GM18868 (cell line): ENCODE measurements at regions not wholly inside any gene's neighbourhood (a gene's known extent, or its start where the extent isn't known, plus 50 kb on each side); places are given as distances from the start of the nearest gene placed in this dataset.

ENCODE experiments used
- ATAC-seq: cut with Tn5 transposase; IDR thresholded peaks from one replicate; pipeline ENCODE4 v1.9.1; 2021; ENCODE audit warnings: mild to moderate bottlenecking, moderate library complexity; ENCODE audit not compliant: unreplicated experiment

DNA sequence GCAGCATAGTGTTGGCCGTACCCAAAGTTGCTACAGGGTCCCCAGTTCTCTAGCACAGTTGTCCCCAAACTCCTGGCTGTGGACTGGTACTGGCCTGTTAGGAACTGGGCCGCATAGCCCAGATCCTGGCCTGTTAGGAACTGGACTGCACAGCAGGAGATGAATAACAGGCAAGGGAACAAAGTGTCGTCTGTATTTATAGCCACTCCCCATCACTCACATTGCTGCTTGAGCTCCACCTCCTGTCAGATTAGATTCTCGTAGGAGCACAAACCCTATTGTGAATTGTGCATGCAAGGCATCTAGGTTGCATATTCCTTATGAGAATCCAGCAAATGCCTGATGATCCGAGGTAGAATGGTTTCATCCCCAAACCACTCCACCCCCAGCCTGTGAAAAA, 604.0 kb upstream of the LMCD1 start:
- ATAC-seq: no peak

DNA sequence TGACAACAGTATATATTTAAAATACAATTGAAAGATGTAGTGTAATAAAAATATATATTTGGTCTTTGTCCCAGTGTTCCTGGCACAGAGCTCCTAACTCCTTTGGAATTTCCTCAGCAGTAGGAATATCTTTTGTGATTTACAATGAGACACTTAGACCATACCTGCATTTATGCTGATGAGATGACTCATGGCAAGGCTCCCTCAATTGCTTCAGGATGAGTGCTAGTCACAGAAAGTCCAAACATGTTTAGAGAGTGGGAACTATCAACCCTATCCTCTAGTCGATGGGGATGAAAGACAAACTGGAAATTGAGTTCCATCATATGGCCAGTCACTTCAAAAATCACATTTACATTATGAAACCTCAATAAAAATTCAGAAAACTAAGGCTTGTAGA, 588.3 kb upstream of the LMCD1 start:
- no peak for ATAC-seq

DNA sequence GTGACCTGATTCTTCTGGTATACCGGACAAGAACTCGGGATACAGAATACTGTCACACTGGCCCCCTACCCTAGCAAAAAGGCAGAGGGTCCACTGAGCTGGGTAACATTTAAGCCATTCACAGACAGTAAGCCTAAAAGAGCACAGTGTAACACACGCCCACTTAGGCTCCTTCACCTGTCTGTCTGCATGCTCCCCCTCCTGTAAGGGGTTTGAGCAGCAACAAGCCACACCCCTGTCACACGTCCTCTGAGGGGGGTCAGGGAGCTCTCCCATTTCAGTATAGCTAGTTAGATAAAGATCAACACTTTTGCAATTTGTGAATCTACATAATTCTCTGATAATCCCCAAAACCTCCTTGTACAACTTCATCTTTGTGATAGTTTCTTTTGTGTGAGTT, 586.3 kb upstream of the LMCD1 start:
- ATAC-seq: no peak

DNA sequence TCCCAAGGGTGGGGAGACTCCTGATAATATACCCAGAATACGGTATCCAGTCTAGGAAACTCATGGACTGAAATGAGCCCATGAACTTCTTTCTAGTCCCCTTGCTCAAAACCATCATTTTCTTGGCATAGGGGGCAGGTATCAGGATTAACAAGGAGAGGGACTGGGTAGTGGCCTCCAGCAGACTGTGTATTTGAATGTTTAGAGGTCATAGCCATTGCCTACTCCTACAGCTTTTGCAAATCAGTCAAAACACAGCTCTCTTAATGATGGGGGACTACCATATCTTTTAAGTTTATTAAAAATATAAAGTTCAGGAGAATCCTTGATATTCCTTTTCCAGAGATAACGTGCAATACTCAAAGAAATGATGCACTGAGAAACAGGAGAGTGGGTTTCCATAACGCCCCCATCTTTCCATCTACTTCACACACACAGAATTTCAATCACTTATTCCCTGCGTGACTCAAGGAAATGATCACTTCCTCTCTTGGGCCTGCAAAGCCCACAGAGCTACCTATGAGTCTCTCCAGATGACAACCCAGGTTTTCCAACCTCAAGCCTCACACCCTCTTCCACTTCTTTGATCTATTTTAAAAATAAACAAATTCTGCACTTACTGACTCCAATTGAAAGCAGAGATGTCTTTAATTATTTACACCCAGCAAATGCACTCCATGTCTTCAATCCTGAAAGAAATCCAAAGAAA, 584.0 kb upstream of the LMCD1 start:
- ATAC-seq: no peak

DNA sequence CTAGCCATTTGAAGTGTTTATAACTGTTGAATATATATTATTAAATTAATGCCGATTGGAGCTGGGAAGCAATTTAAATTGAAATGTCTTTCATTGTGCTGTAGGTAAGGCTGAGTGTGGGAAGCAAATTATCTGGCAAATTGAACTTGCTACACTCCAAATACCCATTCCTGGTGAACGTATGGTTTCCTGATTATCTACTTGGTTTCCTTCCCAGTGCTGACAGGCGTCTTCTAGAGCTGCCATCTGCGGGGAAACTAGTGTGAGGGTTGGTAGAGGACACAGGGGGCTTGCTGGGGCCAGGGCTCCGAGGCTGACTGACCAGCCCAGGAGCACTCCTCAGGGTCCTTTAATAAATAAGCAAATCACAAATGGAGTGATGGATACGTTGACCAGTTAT, 581.4 kb upstream of the LMCD1 start:
- ATAC-seq: no peak

DNA sequence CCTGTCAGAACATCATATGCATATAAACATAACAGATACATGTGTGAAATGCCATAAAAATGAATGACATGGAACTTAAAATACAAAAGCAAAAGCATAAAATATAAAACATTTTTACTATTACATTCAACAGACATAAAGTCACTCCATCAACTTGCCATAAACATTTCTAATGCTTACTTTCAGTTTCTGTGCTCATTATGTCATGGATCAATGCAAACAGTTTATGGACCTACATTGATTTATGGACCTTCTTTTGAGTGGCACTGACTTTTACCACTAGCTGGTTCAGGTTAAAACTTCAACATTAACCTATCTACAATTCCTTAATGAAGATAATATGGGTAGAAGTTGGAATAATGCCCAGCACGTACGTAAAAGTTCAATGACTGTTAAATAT, 577.4 kb upstream of the LMCD1 start:
- no peak for ATAC-seq

DNA sequence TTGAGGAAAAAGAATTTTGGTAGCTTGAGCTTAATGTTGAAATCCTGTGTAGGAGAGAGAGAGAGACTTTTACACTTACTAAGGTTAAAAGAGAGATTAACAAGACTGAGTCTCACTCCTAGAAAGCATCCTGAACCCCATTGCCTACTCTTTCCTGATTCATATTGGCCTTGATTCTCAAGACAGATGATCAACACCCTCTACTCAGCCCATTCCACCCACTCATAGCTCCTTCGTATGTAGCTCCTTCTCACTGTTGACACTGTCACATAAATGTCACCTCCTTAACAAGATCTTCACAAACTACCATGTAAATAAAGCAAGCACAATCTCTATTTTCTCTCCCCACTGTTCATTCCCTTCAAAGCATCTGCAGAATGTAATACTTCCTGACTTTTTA, 574.6 kb upstream of the LMCD1 start:
- no peak for ATAC-seq

DNA sequence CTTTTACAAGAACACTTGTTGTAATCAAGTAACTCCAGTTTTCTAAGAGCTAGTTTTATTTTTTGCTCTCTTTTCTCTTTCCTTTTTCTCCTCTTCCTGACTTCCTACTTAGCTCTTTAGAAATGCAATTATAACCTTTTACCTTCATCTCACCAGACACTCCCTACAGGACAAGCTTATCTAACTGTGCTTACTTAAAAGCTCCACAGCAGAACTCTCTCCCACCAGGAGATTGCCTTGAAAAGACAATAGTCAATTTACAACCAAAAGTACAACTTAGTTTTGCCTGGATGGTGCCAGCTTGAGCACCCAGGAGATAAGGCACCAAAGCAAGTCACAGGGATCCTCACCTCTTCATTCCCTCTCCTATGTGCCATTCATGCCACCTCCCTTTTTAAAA, 573.8 kb upstream of the LMCD1 start:
- ATAC-seq: no peak

DNA sequence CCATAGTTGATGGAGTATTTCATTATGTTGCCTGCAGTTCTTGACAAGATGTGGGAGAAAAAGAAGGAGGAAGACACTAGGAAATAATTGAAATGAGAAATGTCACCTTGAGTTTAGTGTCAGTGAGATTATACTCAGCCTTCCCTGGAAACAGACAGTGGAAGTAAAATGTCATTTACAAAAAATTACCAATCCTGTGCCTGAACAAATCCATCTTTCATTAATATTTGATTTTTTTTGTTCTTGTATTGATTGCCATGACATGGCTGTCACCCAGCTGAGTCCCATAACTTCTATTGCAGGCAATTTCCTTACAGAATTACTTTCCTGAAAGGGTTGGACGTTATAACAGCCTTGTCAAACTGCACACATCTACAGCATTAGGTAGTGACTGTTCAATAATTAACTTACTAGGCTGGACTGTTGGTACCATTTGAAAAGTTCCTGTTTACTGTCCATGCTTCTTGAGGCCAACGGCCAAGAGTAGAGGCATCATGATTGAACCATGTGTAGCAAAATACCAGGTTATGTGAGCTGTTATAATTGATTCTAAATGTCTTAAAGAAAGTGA, 572.2 kb upstream of the LMCD1 start:
- ATAC-seq: no peak

DNA sequence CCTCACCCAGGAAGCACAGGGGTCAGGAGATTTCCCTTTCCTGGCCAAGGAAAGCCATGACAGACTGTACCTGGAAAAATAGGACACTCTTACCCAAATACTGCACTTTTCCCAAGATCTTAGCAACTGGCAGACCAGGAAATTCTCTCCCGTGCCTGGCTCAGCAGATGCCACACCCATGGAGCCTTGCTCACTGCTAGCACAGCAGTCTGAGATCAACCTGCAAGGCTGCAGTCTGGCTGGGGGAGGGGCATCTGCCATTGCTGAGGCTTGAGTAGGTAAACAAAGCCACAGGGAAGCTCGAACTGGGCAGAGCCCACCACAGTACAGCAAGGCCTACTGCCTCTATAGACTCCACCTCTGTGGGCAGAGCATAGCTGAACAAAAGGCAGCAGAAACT, 567.3 kb upstream of the LMCD1 start:
- no peak for ATAC-seq

DNA sequence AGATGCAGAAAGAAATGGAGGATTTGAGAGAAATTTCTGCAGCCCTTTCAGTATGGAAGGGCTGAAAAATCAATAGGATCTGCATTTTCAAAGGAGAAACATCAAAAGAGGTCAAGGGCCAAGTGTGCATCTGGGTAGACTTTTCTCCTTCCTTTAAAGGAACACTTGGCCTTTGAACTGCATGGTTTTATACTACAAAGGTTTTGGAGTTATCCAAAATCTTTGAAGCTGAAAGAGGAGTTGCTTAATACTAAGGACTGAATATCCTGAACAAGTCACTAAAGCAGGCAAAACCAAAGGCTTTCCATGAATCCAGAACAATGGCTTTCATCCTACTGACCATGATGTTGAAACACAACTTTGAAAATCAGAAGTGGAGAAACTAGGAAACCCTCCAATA, 553.7 kb upstream of the LMCD1 start:
- no peak for ATAC-seq

DNA sequence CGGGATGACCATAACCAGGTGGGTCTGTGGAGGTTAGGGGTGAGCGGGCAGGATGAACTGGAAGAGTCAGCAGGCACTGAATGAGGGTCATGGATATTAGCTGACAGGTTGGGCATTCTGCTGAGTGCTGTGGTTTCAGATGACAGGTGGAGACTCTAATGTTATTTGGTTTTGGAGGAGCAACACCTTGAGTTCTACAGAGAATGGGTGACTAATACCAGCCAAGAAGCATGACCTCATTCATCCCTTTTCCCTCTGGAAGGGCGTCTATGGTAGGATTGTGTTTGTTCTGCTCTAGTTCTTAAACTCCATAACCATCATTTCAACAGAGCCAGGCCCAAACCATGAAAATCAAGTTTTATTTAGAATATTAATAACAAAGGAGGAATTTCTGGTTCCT, 550.7 kb upstream of the LMCD1 start:
- no peak for ATAC-seq

DNA sequence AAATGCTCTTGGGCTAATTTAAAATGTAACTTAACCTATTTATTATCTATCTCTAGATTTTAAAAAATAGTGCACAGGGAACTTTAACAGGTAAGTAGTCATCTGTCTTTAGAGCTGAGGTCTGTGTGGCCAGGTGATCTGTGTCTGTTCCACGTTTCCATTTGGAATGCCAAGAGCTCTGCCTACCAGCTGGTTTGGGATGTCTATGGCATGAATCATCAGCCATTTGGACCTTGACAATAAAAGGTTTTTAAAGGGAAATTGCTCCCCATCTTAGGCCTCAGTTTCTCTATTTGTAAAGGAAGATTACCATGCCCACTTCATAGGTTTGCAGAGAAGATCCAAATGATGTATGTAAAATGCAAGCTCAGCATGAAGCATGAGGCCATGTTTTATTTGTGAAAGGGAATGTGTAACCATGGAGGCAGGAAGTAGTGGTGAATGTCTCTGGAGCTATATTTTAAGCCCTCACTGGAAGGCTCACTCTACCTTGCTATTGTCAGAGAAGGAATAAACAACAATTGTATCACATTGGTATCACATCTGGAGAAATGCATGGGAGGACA, 548.1 kb upstream of the LMCD1 start:
- no peak for ATAC-seq

DNA sequence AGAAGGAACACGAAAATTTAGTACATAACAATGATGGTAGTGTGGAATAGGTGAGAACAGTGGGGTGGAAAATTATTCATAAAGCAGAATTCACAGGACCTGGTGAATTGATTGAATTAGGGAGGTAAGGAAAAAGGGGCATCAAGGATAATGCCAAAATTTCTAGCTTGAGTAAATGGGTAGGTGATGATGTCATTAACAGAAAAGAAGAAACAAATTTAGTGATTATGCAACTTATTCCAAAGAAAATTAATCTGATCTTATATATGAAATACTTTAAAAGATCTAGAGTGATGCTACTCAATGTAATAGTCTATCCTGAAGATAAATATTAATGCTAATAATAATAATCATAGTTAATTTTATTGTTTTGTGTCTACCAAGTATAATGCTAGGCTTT, 544.6 kb upstream of the LMCD1 start:
- ATAC-seq: no peak

DNA sequence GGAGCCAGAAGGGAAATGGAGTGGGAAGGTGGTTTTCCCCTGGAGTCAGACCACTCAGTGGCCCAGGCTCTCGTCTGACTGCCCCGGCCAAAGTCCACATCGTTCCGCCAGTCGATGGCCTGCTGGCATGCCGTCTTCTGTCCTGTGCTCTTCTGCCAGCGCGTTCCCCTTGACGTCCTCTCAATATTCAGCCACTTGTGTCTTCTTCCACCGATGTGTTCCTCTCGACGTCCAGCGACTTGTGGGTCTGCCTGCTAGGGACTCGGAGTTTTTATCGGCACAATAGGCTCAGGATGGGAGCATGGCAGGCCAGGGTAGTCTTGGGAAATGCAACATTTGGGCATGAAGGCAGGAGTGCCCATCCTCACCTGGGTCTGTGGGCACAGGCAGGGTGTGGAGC, 542.5 kb upstream of the LMCD1 start:
- no peak for ATAC-seq

DNA sequence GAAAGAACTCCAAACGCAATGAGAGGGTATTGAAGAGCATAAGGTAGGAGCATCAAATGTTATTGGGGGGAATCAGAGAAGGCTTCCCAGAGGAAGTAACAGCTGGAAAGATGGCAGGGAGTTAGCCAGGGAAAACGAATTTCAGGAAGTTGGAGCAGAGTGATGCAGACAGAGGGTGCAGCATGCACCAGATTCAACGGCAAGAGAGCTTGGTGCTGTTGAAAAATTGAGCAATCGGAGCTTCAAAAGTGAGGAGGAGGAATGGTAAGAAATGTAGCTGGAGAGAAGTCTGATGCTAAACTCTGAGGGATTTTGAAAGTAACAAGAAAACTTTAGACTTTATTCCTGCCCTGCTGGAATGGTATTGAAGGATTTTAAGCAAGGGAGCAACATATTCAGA, 541.0 kb upstream of the LMCD1 start:
- no peak for ATAC-seq

DNA sequence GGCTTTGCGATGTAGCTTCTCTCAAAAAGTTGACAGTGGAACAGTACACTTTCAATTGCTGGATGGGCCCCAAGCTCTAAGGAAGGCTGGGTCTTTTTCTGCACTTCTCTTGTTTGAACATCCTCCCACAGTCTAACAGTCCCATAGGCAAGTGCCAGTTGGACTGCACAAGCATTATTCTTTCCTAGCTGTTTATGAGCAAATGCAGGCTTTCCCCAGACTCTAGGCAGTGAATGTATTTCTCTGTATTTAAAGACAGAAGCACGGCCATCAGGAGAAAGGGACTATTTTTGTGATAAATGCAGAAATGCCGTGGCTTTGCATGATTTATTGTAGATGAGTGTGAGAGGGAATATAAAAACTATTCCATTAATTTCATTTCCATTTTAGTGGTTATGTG, 539.3 kb upstream of the LMCD1 start:
- no peak for ATAC-seq

DNA sequence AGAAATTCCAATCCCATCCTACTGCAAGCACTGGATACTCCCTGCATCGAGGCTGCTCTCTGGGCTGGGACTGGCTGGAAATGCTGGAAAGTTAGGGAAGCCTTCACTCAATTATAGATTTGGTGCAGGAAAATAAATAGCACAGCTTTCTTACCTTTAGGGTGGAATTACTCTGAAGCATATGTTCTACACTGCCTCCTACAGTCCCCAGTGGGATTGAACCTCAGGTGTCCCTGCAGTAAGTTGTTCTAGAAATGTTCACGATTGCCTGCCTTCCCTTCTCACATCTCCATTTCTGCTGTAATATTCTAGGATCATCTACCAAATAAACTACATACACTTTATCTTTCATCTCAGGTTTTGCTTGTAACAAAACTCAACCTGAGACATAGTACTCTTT, 536.7 kb upstream of the LMCD1 start:
- no peak for ATAC-seq

DNA sequence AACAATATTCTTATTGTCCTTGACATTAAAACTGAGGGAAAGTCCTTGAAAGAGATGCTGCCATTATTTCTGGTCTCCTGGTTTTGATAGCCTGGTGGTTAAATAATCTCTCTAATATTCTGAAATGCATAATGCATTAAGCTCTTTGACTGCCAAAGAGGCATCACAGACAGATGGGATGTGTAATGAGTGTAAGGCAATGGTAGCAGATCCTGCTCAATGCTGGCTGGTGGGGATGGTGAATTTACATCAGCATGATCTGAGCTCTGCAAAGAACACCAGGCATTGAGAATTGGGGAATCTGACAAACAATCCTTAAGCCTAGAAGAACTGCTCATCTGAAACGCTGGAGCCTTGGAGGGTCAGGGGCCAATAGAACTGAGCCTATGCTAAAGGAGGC, 528.6 kb upstream of the LMCD1 start:
- no peak for ATAC-seq

DNA sequence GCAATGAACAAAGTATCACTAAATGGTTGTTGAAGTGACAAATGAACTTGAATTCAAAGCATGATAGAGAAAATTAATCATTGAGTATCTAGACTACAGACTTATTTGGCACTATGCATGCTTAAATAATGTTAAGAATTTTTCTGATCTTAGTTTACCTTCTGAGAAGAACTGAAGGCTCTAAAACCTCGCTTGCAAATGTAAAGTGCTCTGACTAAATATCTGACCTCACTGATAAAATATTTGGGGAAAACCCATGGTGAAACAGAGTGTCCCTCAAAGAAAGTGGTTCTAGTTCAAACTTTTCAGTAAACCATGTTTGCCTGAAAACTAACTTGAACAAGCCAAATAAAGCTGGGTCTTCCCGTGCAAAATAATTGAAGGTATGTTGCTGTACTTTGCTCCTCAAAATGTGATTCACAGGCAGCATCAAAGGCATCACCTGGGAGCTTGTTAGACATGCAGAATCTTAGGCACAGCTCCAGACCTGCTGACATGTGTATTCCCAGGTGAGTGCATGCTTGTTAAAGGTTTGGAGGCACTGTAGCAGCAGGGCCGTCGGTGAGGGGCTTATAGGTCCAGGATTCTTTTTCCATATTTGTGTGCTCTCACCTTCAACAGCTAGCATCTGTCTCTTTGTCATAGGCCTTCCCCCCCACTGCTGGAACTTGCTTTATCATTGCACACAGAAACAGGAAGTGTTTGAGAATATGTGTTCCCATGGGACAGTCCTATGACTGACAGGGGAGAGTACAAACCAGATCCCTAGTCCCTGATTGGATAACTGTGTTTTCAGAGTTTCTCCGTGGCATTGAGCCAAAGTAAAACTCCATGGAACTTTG, 524.2 kb upstream of the LMCD1 start:
- peak; percentile 77 for ATAC-seq

DNA sequence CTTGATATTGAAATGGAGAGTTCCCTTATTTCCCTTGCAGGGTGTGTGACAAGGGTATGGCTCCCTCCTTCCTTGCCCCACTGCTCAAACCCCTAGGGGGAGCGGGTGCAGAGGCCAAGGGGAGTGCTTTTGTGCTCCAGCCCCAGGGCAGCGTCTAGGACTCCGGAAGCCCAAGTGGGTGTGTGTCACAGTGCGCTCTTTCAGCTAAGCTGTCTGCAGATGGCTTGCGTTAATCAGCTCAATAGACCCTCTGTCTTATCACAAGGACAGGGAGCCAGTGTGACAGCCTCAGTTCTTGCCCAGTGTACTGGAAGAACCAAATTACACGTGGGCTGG, 523.6 kb upstream of the LMCD1 start:
- ATAC-seq: peak; percentile 17

DNA sequence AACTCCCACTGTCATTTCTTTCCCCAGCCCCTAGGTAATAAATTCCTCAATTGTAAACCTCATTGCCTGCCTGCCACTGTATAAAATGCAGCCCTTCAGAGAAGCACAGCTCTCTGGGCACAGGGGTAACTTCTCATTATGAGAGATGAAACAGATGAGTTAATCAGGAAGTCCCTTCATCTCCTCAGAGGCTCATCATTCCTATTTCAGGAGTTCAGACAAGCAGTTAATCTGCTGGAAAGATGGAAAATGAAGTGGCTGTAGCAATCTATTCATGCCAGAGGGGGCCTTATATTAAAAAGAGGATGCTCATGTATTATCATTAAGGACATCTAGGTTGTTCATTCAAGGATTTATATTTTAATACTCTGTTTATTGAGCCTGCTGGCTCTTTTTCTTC, 519.5 kb upstream of the LMCD1 start:
- no peak for ATAC-seq
